Adrenal gland (tissue), 9 donors: ENCODE measurements at regions not wholly inside any gene's neighbourhood (a gene's known extent, or its start where the extent isn't known, plus 50 kb on each side); places are given as distances from the start of the nearest gene placed in this dataset.

ENCODE experiments used
- DNase-seq, 7 donors: peaks; one replicate each; pipeline ENCODE4 v3.0.0-alpha.2; 2019 to 2020
- H3K27ac ChIP-seq, 5 donors: fragments of 200-600 bp; sonication (generic) in 4 of 5; 1 replicate in 3 of 5; 2 replicates in 2 of 5; pipeline versions ENCODE4 v1.5.1 to v1.8.0; 2016 to 2020; ENCODE audit warnings: mild to moderate bottlenecking in 1 of 5
- H3K27me3 ChIP-seq: fragments of 200-600 bp; 2 replicates; pipeline ENCODE4 v1.8.0; 2021
- H3K36me3 ChIP-seq, 2 donors: fragments of 200-600 bp; replicated peaks in 1 of 2; 1 replicate in 1 of 2; 2 replicates in 1 of 2; pipeline versions ENCODE4 v1.5.1 to v1.8.0; 2018 to 2022
- H3K4me1 ChIP-seq, 2 donors: fragments of 200-600 bp; replicated peaks in 1 of 2; 1 replicate in 1 of 2; 2 replicates in 1 of 2; pipeline versions ENCODE4 v1.5.1 to v1.8.0; 2018 to 2021
- H3K4me3 ChIP-seq, 4 donors: fragments of 200-600 bp; sonication (generic) in 3 of 4; one replicate each; pipeline ENCODE4 v1.5.1; 2016 to 2018
- H3K9me3 ChIP-seq, 3 donors: fragments of 200-600 bp; sonication (generic) in 1 of 3; replicated peaks in 1 of 3; 1 replicate in 2 of 3; 2 replicates in 1 of 3; pipeline versions ENCODE4 v1.5.1 to v1.8.0; 2016 to 2021
- POLR2A ChIP-seq, 2 donors: fragments of 450-650 bp; IDR thresholded peaks; one replicate each; pipeline ENCODE4 v1.6.1; 2017; ENCODE audit warnings: antibody characterized with exemption in 2 of 2, mild to moderate bottlenecking in 2 of 2, moderate library complexity in 1 of 2
- WGBS, 4 donors: extraction: QIAGEN DNeasy Blood & Tissue Kit in 2 of 4; methylation state at CpG; one replicate each; pipeline versions ENCODE4 v1.1.5 to v1.1.7; 2013 to 2017; 5-methylcytosine and 5-hydroxymethylcytosine counted together
- intact Hi-C, 2 donors: fragments of 100-400 bp; cut with DNase I; formaldehyde crosslinking; loops; one replicate each; pipeline versions ENCODE4 v1.14.1 to v1.15.0; 2022 to 2023
- TF ChIP-seq, protein P1 (sequence below), 6 experiments: fragments of 450-650 bp in 4 of 6; fragments of 200-600 bp in 2 of 6; sonication (generic) in 1 of 6; IDR thresholded peaks; 1 replicate in 5 of 6; 2 replicates in 1 of 6; pipeline versions ENCODE4 v1.5.1 to v1.8.0; 2016 to 2021; ENCODE audit warnings: antibody characterized with exemption in 6 of 6, mild to moderate bottlenecking in 2 of 6, moderate library complexity in 1 of 6
- donor health status: healthy with polysubstance abuse.
- donor health status: Bipolar disorder and iron deficiency.
- donor health status: DM: yes; HTN: yes; CAD: no.
- donor health status: DM: no; HTN: no; CAD: no.
- donor health status: DM: no; HTN: no; CAD: no.

DNA sequence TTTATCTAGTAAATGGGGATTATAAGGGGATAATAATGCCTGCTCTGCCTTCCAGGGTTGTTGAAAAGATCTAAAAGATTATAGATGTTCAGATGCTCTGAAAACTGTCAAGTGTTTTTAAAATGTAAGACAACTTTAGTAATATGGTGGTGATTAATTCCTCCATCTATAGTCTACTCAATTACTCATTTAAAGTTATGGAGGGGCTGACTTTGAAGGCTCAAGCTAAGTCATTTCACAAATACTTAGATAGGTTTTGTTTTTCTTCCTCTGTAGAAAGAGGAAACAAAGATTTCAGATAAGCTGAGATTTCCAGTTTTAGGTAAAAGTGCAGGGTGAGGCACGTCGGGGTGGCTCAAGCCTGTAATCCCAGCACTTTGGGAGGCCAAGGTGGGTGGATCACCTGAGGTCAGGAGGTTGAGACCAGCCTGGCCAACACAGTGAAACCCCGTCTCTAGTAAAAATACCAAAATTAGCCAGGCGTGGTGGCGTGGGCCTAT is 50.5 kb upstream of the PIM1 start:
- no peak for TF ChIP-seq POLR2A (IDR thresholded peaks at IDR 0.05)
- TF ChIP-seq, protein P1, sequence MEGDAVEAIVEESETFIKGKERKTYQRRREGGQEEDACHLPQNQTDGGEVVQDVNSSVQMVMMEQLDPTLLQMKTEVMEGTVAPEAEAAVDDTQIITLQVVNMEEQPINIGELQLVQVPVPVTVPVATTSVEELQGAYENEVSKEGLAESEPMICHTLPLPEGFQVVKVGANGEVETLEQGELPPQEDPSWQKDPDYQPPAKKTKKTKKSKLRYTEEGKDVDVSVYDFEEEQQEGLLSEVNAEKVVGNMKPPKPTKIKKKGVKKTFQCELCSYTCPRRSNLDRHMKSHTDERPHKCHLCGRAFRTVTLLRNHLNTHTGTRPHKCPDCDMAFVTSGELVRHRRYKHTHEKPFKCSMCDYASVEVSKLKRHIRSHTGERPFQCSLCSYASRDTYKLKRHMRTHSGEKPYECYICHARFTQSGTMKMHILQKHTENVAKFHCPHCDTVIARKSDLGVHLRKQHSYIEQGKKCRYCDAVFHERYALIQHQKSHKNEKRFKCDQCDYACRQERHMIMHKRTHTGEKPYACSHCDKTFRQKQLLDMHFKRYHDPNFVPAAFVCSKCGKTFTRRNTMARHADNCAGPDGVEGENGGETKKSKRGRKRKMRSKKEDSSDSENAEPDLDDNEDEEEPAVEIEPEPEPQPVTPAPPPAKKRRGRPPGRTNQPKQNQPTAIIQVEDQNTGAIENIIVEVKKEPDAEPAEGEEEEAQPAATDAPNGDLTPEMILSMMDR (IDR thresholded peaks at IDR 0.05): no peak
- H3K4me1 ChIP-seq: no peaks in the 10 kb centered on the region
- H3K36me3 ChIP-seq: no peaks in the 10 kb centered on the region
- WGBS, 4 donors: 79 to 91% (median 86%) methylated on average over 5 of the region's 5 CpGs
- no peak for DNase-seq
- no peak overlapping the region for H3K4me3 ChIP-seq
- no peaks in the 10 kb centered on the region for H3K9me3 ChIP-seq
- no peak overlapping the region for H3K27ac ChIP-seq
- H3K27me3 ChIP-seq: no peaks in the 10 kb centered on the region
- intact Hi-C loops: no loop called here
